A549 (cell line): ENCODE measurements at regions not wholly inside any gene's neighbourhood (a gene's known extent, or its start where the extent isn't known, plus 50 kb on each side); places are given as distances from the start of the nearest gene placed in this dataset.

ENCODE experiments used
- ATAC-seq, 2 experiments: fragments of 200-7000 bp in 1 of 2; fragments of >200 bp in 1 of 2; cut with Nextera tagmentation in 1 of 2; cut with Tn5 transposase in 1 of 2; 3 replicates each; pipeline versions ENCODE4 v1.8.0 to v1.9.1; 2018 to 2020; ENCODE audit warnings: mild to moderate bottlenecking in 1 of 2, moderate library complexity in 1 of 2
- CTCF ChIA-PET: fragments of 300-600 bp; sonication (Branson Sonifier 250); formaldehyde crosslinking; extraction: SDS; loops from one replicate; lab custom pipeline; 2021; ENCODE audit warnings: antibody characterized with exemption, inconsistent platforms; lab: Yijun Ruan, JAX
- POLR2A ChIA-PET: fragments of 350-600 bp; formaldehyde crosslinking; extraction: SDS; loops from one replicate; lab custom pipeline; 2021; ENCODE audit warnings: antibody characterized with exemption, inconsistent platforms; lab: Yijun Ruan, JAX
- DNase-seq, 2 experiments: peaks; one replicate each; pipeline versions ENCODE4 v3.0.0 to v3.0.0-alpha.2; 2011 to 2016; ENCODE audit warnings: low read depth in 1 of 2, low spot score in 1 of 2
- FAIRE-seq: peaks from 2 replicates; lab custom pipeline; 2011; peaks lifted over from hg19 to GRCh38; lab: Jason Lieb, UNC
- H3K27ac ChIP-seq, 2 experiments: fragments of >200 bp; sonication (Bioruptor Twin); formaldehyde crosslinking; 3 replicates each; pipeline ENCODE4 v1.5.1; 2016 to 2017
- H3K4me1 ChIP-seq: fragments of >200 bp; sonication (Bioruptor Twin); formaldehyde crosslinking; 3 replicates; pipeline ENCODE4 v1.6.1; 2016
- H3K4me2 ChIP-seq: fragments of >200 bp; sonication (Bioruptor Twin); formaldehyde crosslinking; 3 replicates; pipeline ENCODE4 v1.6.1; 2016
- H3K4me3 ChIP-seq: fragments of >200 bp; sonication (Bioruptor Twin); formaldehyde crosslinking; 3 replicates; pipeline ENCODE4 v1.5.1; 2016
- H3K9me3 ChIP-seq: fragments of >200 bp; sonication (Bioruptor Twin); formaldehyde crosslinking; 3 replicates; pipeline ENCODE4 v1.6.1; 2016
- ATOH8 ChIP-seq: fragments of 250-450 bp; sonication (Bioruptor Pico); IDR thresholded peaks from 2 replicates; pipeline ENCODE4 v1.5.0; 2020; ENCODE audit warnings: low read depth, mild to moderate bottlenecking, moderate library complexity
- CEBPB ChIP-seq, 2 experiments: fragments of >200 bp in 1 of 2; sonication (Bioruptor Twin) in 1 of 2; formaldehyde crosslinking in 1 of 2; IDR thresholded peaks; 2 replicates each; pipeline ENCODE4 v1.6.1; 2012 to 2016
- CHD2 ChIP-seq: fragments of 150-350 bp; IDR thresholded peaks from 2 replicates; pipeline ENCODE4 v1.6.1; 2014; ENCODE audit warnings: low read length; ENCODE audit not compliant: partially characterized antibody
- CHD4 ChIP-seq: fragments of 200-600 bp; sonication (generic); IDR thresholded peaks from 2 replicates; pipeline ENCODE4 v1.6.1; 2016; ENCODE audit warnings: antibody characterized with exemption, mild to moderate bottlenecking, borderline replicate concordance
- CTCF ChIP-seq: fragments of >200 bp; sonication (Bioruptor Twin); formaldehyde crosslinking; IDR thresholded peaks from 3 replicates; pipeline ENCODE4 v1.5.1; 2016
- EHMT2 ChIP-seq: fragments of 200-600 bp; sonication (generic); IDR thresholded peaks from 2 replicates; pipeline ENCODE4 v1.6.1; 2016; ENCODE audit warnings: antibody characterized with exemption, low read depth, mild to moderate bottlenecking, moderate library complexity
- ELK1 ChIP-seq: fragments of 150-350 bp; IDR thresholded peaks from 2 replicates; pipeline ENCODE4 v1.6.1; 2014; ENCODE audit warnings: low read depth, mild to moderate bottlenecking, low read length
- ESRRA ChIP-seq: fragments of 150-350 bp; IDR thresholded peaks from 2 replicates; pipeline ENCODE4 v1.6.1; 2014; ENCODE audit warnings: mild to moderate bottlenecking, low read length, borderline replicate concordance
- FOXS1 ChIP-seq: fragments of 250-450 bp; sonication (Bioruptor Pico); IDR thresholded peaks from 2 replicates; pipeline ENCODE4 v1.5.0; 2020; ENCODE audit warnings: mild to moderate bottlenecking, moderate library complexity
- GATA3 ChIP-seq: IDR thresholded peaks from 2 replicates; pipeline ENCODE4 v1.6.1; 2012; ENCODE audit warnings: borderline replicate concordance
- HOXB13 ChIP-seq: fragments of 250-450 bp; sonication (Bioruptor Pico); IDR thresholded peaks from 2 replicates; pipeline ENCODE4 v1.5.0; 2020; ENCODE audit warnings: low read depth, mild to moderate bottlenecking, moderate library complexity
- HOXB5 ChIP-seq: fragments of 250-450 bp; sonication (Bioruptor Pico); IDR thresholded peaks from 2 replicates; pipeline ENCODE4 v1.5.0; 2020; ENCODE audit warnings: mild to moderate bottlenecking, moderate library complexity
- KDM5A ChIP-seq: fragments of 200-600 bp; sonication (generic); IDR thresholded peaks from 2 replicates; pipeline ENCODE4 v1.6.1; 2016; ENCODE audit warnings: antibody characterized with exemption, mild to moderate bottlenecking
- PBX3 ChIP-seq: IDR thresholded peaks from 2 replicates; pipeline ENCODE4 v1.6.1; 2012
- PHF8 ChIP-seq: fragments of 200-600 bp; sonication (generic); IDR thresholded peaks from 2 replicates; pipeline ENCODE4 v1.6.1; 2016; ENCODE audit warnings: low read depth, mild to moderate bottlenecking, antibody characterized with exemption, moderate library complexity, borderline replicate concordance
- POLR2AphosphoS2 ChIP-seq: conservative IDR thresholded peaks from 2 replicates; pipeline ENCODE4 v1.6.1; 2012; ENCODE audit warnings: low read length, improper control_type of control experiment, inconsistent platforms
- RARB ChIP-seq: fragments of 250-450 bp; sonication (Bioruptor Pico); IDR thresholded peaks from 2 replicates; pipeline ENCODE4 v1.8.0; 2021; ENCODE audit warnings: mild to moderate bottlenecking, moderate library complexity
- REST ChIP-seq: fragments of 200-600 bp; sonication (generic); IDR thresholded peaks from 2 replicates; pipeline ENCODE4 v1.6.1; 2016; ENCODE audit warnings: antibody characterized with exemption, mild to moderate bottlenecking, moderate library complexity
- RFX5 ChIP-seq: fragments of 450-650 bp; IDR thresholded peaks from 2 replicates; pipeline ENCODE4 v1.7.1; 2014; ENCODE audit warnings: antibody characterized with exemption, mild to moderate bottlenecking, moderate library complexity
- RNF2 ChIP-seq: fragments of 200-600 bp; sonication (generic); IDR thresholded peaks from 2 replicates; pipeline ENCODE4 v1.6.1; 2016; ENCODE audit warnings: low read depth, mild to moderate bottlenecking, antibody characterized with exemption, moderate library complexity, borderline replicate concordance
- ZSCAN20 ChIP-seq: fragments of 250-450 bp; sonication (Bioruptor Pico); IDR thresholded peaks from 2 replicates; pipeline ENCODE4 v1.8.0; 2022; ENCODE audit warnings: mild to moderate bottlenecking, moderate library complexity
- whole genome bisulfite sequencing: methylation state at CpG from one replicate; pipeline ENCODE4 v1.1.6; 2017; ENCODE audit errors: missing lambda C conversion rate; 5-methylcytosine and 5-hydroxymethylcytosine counted together

- Histone ChIP-seq H3K4me2 (no peak overlapping the region), H3K4me3 (no peak overlapping the region), H3K27ac (no peak overlapping the region), H3K9me3 (no peaks in the 10 kb centered on the region), H3K4me1 (no peaks in the 10 kb centered on the region)
- TF ChIP-seq ZSCAN20 (CRISPR knock-in tag) = no peak
- no peak for TF ChIP-seq CTCF
- no peak for TF ChIP-seq CEBPB (IDR thresholded peaks at IDR 0.05)
- no peak for TF ChIP-seq RNF2
- no peak for TF ChIP-seq RFX5
- no peak for TF ChIP-seq CHD4
- TF ChIP-seq REST = no peak
- TF ChIP-seq CHD2 = no peak
- ATAC-seq = no peak
- ChIA-PET POLR2A (no interaction called here), CTCF (no interaction called here)
- no peak for FAIRE-seq
- 49% methylated on average over 6 of the region's 7 CpGs for WGBS
- DNase-seq = no peak
These were observed 125.5 kb upstream of the NECTIN1 start for GRCh38 chr11:119854521-119854920.

- Histone ChIP-seq H3K9me3 (no peaks in the 10 kb centered on the region), H3K4me3 (no peak overlapping the region), H3K27ac (no peak overlapping the region), H3K4me1 (no peaks in the 10 kb centered on the region), H3K4me2 (no peak overlapping the region)
- DNase-seq (no peak), ATAC-seq (no peak), FAIRE-seq (no peak)
- TF ChIP-seq PHF8 (no peak), RFX5 (no peak), RNF2 (no peak), PBX3 (no peak), HOXB5 (CRISPR knock-in tag) (no peak), POLR2AphosphoS2 (no peak), RARB (CRISPR knock-in tag) (no peak), FOXS1 (CRISPR knock-in tag) (no peak), GATA3 (no peak), HOXB13 (no peak), KDM5A (no peak), ESRRA (no peak), EHMT2 (no peak), CHD4 (no peak), ELK1 (no peak), ATOH8 (no peak)
- POLR2A ChIA-PET = no interaction called here
- 55% methylated on average over 11 of the region's 15 CpGs for WGBS
- CTCF ChIA-PET = no interaction called here
These were observed 124.8 kb upstream of the NECTIN1 start for GRCh38 chr11:119853581-119854360.
